ENCODE measurements at regions not wholly inside any gene's neighbourhood (a gene's known extent, or its start where the extent isn't known, plus 50 kb on each side); places are given as distances from the start of the nearest gene placed in this dataset.

GRCh38 chr2:122743021-122743675 lies 987.7 kb downstream of the TSN start:
- DNase-seq (ENCODE audit: extremely low read depth, low read depth), result no peak
- no peak for TF ChIP-seq CTCF (IDR thresholded peaks at IDR 0.05; ENCODE audit: low read depth, low read length)

GRCh38 chr2:122745603-122746002 lies 990.2 kb downstream of the TSN start:
- no peak for TF ChIP-seq CTCF (IDR thresholded peaks at IDR 0.05; ENCODE audit: low read depth, low read length)
- no peak for DNase-seq (ENCODE audit: extremely low read depth, low read depth)

GRCh38 chr2:122747670-122748069 lies 992.2 kb downstream of the TSN start:
- DNase-seq (ENCODE audit: extremely low read depth, low read depth), result no peak

GRCh38 chr2:122748552-122749011 lies 993.1 kb downstream of the TSN start:
- DNase-seq (ENCODE audit: extremely low read depth, low read depth), result no peak
- TF ChIP-seq CTCF (IDR thresholded peaks at IDR 0.05; ENCODE audit: low read depth, low read length), result no peak

More at GRCh38 chr2:122747670-122748069, 992.2 kb downstream of the TSN start:
- no peak for TF ChIP-seq CTCF (IDR thresholded peaks at IDR 0.05; ENCODE audit: low read depth, low read length)

GRCh38 chr2:122749405-122749804 lies 994.0 kb downstream of the TSN start:
- no peak for DNase-seq (ENCODE audit: extremely low read depth, low read depth)
- no peak for TF ChIP-seq CTCF (IDR thresholded peaks at IDR 0.05; ENCODE audit: low read depth, low read length)

GRCh38 chr2:122750095-122750494 lies 994.6 kb downstream of the TSN start:
- DNase-seq (ENCODE audit: extremely low read depth, low read depth), result no peak
- TF ChIP-seq CTCF (IDR thresholded peaks at IDR 0.05; ENCODE audit: low read depth, low read length), result no peak

- TF ChIP-seq CTCF (IDR thresholded peaks at IDR 0.05; ENCODE audit: low read depth, low read length), result no peak
- DNase-seq (ENCODE audit: extremely low read depth, low read depth), result no peak
These were observed 995.4 kb downstream of the TSN start for GRCh38 chr2:122750808-122751207.
